Nephron progenitor cell (in vitro differentiated cells): ENCODE measurements at regions not wholly inside any gene's neighbourhood (a gene's known extent, or its start where the extent isn't known, plus 50 kb on each side); places are given as distances from the start of the nearest gene placed in this dataset.
"Not testable (repeated sequence)": the region's sequence is repeated elsewhere in the genome, so short reads cannot be mapped to it uniquely, and the experiment has no call there.

Experiments used
- DNase-seq: peaks from one replicate; pipeline ENCODE4 v3.0.0; 2021
- H3K27ac Mint-ChIP-seq: 2 replicates; pipeline ENCODE4 v1.8.0; 2021; ENCODE audit warnings: mild to moderate bottlenecking, moderate library complexity, mixed read lengths
- H3K27me3 Mint-ChIP-seq: 2 replicates; pipeline ENCODE4 v1.8.0; 2021; ENCODE audit warnings: mild to moderate bottlenecking, low read depth, mixed read lengths; ENCODE audit not compliant: poor library complexity
- H3K36me3 Mint-ChIP-seq: 2 replicates; pipeline ENCODE4 v1.8.0; 2021; ENCODE audit warnings: low read depth, mixed read lengths
- H3K4me1 Mint-ChIP-seq: 2 replicates; pipeline ENCODE4 v1.8.0; 2021; ENCODE audit warnings: mixed read lengths
- H3K4me3 Mint-ChIP-seq: 2 replicates; pipeline ENCODE4 v1.8.0; 2021; ENCODE audit warnings: mild to moderate bottlenecking, moderate library complexity, mixed read lengths
- H3K9me3 Mint-ChIP-seq: 2 replicates; pipeline ENCODE4 v1.8.0; 2021; ENCODE audit warnings: mild to moderate bottlenecking, moderate library complexity, mixed read lengths
- TF ChIP-seq, protein P1 (sequence below): fragments of 200-600 bp; sonication (generic); IDR thresholded peaks from 2 replicates; pipeline ENCODE4 v1.5.0; 2021; ENCODE audit warnings: antibody characterized with exemption

- no peak overlapping the region for H3K4me3 Mint-ChIP-seq
- H3K27ac Mint-ChIP-seq = no peak overlapping the region
- peaks cover 7% of the 10 kb centered on the region for H3K4me1 Mint-ChIP-seq
- TF ChIP-seq, protein P1, sequence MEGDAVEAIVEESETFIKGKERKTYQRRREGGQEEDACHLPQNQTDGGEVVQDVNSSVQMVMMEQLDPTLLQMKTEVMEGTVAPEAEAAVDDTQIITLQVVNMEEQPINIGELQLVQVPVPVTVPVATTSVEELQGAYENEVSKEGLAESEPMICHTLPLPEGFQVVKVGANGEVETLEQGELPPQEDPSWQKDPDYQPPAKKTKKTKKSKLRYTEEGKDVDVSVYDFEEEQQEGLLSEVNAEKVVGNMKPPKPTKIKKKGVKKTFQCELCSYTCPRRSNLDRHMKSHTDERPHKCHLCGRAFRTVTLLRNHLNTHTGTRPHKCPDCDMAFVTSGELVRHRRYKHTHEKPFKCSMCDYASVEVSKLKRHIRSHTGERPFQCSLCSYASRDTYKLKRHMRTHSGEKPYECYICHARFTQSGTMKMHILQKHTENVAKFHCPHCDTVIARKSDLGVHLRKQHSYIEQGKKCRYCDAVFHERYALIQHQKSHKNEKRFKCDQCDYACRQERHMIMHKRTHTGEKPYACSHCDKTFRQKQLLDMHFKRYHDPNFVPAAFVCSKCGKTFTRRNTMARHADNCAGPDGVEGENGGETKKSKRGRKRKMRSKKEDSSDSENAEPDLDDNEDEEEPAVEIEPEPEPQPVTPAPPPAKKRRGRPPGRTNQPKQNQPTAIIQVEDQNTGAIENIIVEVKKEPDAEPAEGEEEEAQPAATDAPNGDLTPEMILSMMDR = no peak
- peaks cover 21% of the 10 kb centered on the region for H3K9me3 Mint-ChIP-seq
- peaks cover 23% of the 10 kb centered on the region for H3K36me3 Mint-ChIP-seq
- H3K27me3 Mint-ChIP-seq = no peaks in the 10 kb centered on the region
- DNase-seq = no peak
Measured at GRCh38 chr7:67343572-67343971, 346.9 kb downstream of the TYW1 start.

DNA sequence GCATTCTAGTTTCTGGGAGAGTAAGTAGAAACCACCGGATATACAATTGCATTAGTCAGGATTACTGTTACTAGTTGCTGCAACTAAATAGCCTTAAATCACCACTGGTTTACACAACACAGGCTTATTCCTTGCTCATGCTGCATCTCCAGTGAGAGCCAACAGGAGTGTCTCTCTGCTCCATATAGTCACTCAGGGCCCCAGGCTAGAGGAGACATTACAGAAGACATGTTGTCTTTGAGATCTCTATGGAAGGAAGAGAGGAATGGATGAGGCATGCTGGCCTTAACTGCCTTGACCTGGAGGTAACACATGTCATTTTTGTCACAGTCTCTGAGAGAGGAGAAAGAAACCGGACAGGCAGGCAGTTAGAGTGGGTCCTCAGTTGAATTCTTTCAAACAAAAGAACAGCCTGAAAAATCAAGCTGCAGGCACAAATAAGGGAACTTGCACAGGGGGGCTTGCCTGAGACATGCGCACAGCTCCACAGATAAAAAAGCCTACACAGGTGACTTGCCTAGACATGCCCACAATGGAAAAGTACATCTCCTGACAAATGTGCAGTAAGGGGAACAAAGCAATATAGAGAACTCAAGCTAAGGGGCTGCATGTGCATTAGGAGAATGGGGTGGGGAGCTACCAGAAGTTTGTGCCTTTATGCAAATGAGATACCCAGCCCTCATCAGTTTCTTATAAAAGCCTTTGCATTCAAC lies 348.0 kb downstream of the TYW1 start:
- H3K27me3 Mint-ChIP-seq = no peaks in the 10 kb centered on the region
- H3K9me3 Mint-ChIP-seq = peaks cover 21% of the 10 kb centered on the region
- H3K36me3 Mint-ChIP-seq = peaks cover 22% of the 10 kb centered on the region
- H3K4me1 Mint-ChIP-seq = peaks cover 7% of the 10 kb centered on the region
- no peak for DNase-seq
- no peak overlapping the region for H3K4me3 Mint-ChIP-seq
- no peak overlapping the region for H3K27ac Mint-ChIP-seq
- TF ChIP-seq, protein P1 = no peak

- H3K36me3 Mint-ChIP-seq = peaks cover 16% of the 10 kb centered on the region
- H3K4me1 Mint-ChIP-seq = peaks cover 7% of the 10 kb centered on the region
- H3K4me3 Mint-ChIP-seq = no peak overlapping the region
- H3K9me3 Mint-ChIP-seq = peaks cover 21% of the 10 kb centered on the region
- no peaks in the 10 kb centered on the region for H3K27me3 Mint-ChIP-seq
- DNase-seq = no peak
- no peak overlapping the region for H3K27ac Mint-ChIP-seq
- TF ChIP-seq, protein P1 = no peak
Measured at GRCh38 chr7:67346126-67346525, 349.5 kb downstream of the TYW1 start.

- Mint-ChIP-seq H3K9me3 (peaks cover 21% of the 10 kb centered on the region), H3K36me3 (peaks cover 16% of the 10 kb centered on the region), H3K27ac (no peak overlapping the region), H3K27me3 (no peaks in the 10 kb centered on the region), H3K4me1 (peaks cover 7% of the 10 kb centered on the region), H3K4me3 (no peak overlapping the region)
- TF ChIP-seq, protein P1 = no peak
- DNase-seq = no peak
Measured at GRCh38 chr7:67346876-67347275, 350.2 kb downstream of the TYW1 start.

GRCh38 chr7:67348171-67348570 lies 351.5 kb downstream of the TYW1 start:
- no peak for DNase-seq
- H3K27me3 Mint-ChIP-seq = no peaks in the 10 kb centered on the region
- H3K4me3 Mint-ChIP-seq = no peak overlapping the region
- peaks cover 21% of the 10 kb centered on the region for H3K9me3 Mint-ChIP-seq
- H3K36me3 Mint-ChIP-seq = peaks cover 16% of the 10 kb centered on the region
- peaks cover 7% of the 10 kb centered on the region for H3K4me1 Mint-ChIP-seq
- TF ChIP-seq, protein P1 = no peak
- H3K27ac Mint-ChIP-seq = no peak overlapping the region

GRCh38 chr7:67357653-67358052 lies 361.0 kb downstream of the TYW1 start:
- not testable (repeated sequence) for H3K4me1 Mint-ChIP-seq, DNase-seq, H3K27ac Mint-ChIP-seq, H3K4me3 Mint-ChIP-seq, H3K36me3 Mint-ChIP-seq
- Mint-ChIP-seq H3K27me3 (peaks cover 12% of the 10 kb centered on the region), H3K9me3 (peaks cover 33% of the 10 kb centered on the region)

DNA sequence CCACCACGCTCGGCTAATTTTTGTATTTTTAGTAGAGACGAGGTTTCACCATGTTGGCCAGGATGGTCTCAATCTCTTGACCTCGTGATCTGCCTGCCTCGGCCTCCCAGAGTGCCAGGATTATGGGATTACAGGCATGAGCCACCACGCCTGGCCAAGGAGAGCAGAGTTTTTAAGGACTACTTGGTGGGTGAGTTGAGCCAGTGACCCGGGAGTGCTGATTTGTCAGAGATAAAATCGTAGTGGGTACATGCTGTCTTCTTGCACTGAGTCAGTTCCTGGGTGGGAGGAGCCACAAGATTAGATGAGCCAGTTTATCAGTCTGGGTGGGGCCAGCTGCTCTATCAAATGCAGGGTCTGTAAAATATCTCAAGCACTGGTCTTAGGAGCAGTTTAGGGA lies 361.7 kb downstream of the TYW1 start:
- peaks cover 33% of the 10 kb centered on the region for H3K9me3 Mint-ChIP-seq
- H3K4me1 Mint-ChIP-seq, H3K4me3 Mint-ChIP-seq, DNase-seq, H3K27ac Mint-ChIP-seq: not testable (repeated sequence)
- H3K36me3 Mint-ChIP-seq = peaks cover 12% of the 10 kb centered on the region
- peaks cover 12% of the 10 kb centered on the region for H3K27me3 Mint-ChIP-seq

DNA sequence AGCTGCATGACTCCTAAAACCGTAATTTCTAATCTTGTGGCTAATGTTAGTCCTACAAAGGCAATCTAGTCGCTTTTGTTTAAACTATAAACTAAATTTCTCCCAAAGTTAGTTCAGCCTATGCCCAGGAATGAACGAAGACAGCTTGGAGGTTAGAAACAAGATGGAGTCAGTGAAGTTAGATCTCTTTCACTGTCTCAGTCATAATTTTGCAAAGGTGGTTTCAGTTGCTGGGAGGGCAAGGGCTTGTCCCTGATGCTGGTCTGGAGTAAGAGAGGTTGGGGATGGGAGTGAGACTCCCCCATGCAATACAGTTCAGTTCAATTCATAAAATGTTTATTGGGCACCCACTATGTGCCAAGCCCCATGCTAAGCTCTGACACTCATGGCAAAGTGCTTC lies 362.1 kb downstream of the TYW1 start:
- H3K9me3 Mint-ChIP-seq = peaks cover 33% of the 10 kb centered on the region
- not testable (repeated sequence) for H3K4me3 Mint-ChIP-seq, H3K27ac Mint-ChIP-seq, DNase-seq, H3K4me1 Mint-ChIP-seq
- H3K36me3 Mint-ChIP-seq = peaks cover 17% of the 10 kb centered on the region
- peaks cover 12% of the 10 kb centered on the region for H3K27me3 Mint-ChIP-seq
